ENCODE measurements at regions not wholly inside any gene's neighbourhood (a gene's known extent, or its start where the extent isn't known, plus 50 kb on each side); places are given as distances from the start of the nearest gene placed in this dataset.
"Not testable (repeated sequence)": the region's sequence is repeated elsewhere in the genome, so short reads cannot be mapped to it uniquely, and the experiment has no call there.

DNA sequence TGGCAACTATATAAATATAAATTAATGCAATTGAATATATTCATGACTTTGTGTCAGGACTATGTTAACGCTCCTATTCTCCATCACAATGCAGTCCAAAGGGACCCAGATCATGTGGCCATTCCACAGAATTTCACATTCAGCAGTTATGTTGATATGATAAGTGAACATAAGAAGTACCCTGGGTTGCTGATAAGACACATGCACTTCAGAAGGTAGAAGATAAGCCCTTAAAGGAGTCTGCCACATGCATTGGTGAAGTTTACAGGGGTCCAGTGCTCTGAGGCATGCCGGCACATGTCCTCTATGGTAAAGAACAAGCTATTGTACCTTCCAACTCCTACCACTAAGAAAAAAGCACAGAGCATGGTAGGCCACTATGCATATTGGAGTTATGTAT lies 76.4 kb downstream of the PHAX start:
- H3K36me3 ChIP-seq (ENCODE audit: control insufficient read depth, insufficient read depth, low read length) = no peaks in the 10 kb centered on the region
- TF ChIP-seq, protein P1, sequence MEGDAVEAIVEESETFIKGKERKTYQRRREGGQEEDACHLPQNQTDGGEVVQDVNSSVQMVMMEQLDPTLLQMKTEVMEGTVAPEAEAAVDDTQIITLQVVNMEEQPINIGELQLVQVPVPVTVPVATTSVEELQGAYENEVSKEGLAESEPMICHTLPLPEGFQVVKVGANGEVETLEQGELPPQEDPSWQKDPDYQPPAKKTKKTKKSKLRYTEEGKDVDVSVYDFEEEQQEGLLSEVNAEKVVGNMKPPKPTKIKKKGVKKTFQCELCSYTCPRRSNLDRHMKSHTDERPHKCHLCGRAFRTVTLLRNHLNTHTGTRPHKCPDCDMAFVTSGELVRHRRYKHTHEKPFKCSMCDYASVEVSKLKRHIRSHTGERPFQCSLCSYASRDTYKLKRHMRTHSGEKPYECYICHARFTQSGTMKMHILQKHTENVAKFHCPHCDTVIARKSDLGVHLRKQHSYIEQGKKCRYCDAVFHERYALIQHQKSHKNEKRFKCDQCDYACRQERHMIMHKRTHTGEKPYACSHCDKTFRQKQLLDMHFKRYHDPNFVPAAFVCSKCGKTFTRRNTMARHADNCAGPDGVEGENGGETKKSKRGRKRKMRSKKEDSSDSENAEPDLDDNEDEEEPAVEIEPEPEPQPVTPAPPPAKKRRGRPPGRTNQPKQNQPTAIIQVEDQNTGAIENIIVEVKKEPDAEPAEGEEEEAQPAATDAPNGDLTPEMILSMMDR (IDR thresholded peaks at IDR 0.05; ENCODE audit: insufficient read depth, low read length, poor library complexity, severe bottlenecking) = no peak
- H3K4me3 ChIP-seq (replicated peaks; ENCODE audit: low read depth, low read length) = no peak overlapping the region
- no peaks in the 10 kb centered on the region for H3K27me3 ChIP-seq (replicated peaks; ENCODE audit: control insufficient read depth, insufficient read depth, low read length)
- no peak for DNase-seq (ENCODE audit: extremely low read depth, insufficient read length)

DNA sequence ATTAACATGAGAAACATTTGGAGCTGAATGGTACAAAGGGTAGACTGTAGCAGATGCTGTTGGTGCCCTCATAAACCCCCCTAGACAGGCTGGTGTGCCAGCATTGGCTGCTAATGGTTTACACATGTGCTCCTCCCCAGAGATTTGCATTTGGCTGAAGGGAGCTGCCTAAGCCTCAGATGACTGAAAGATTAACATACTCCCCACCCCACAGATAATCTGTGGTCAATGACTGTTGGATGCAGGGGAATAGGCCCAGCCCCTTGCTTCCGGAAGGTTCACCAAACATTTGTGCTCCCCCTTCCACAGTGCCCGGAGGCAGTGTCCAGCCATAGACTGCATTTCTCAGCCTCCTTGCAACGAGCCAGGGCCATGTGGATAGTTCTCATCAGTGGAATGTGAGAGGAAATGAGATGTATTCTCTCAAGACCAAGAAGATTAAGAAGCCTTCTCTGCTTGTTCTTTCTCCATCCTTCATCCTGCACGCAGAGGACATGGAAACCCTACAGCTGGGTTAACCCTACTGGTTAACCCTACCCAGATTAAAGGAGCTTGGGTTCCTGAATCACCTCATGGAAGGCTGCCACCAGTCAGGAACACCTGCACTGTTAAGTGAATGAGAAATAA lies 79.6 kb downstream of the PHAX start:
- Histone ChIP-seq H3K4me3 (replicated peaks; ENCODE audit: low read depth, low read length) (no peak overlapping the region), H3K36me3 (ENCODE audit: control insufficient read depth, insufficient read depth, low read length) (no peaks in the 10 kb centered on the region), H3K27me3 (replicated peaks; ENCODE audit: control insufficient read depth, insufficient read depth, low read length) (no peaks in the 10 kb centered on the region)
- peak; percentile 33 for DNase-seq (ENCODE audit: extremely low read depth, insufficient read length)
- TF ChIP-seq, protein P1 (IDR thresholded peaks at IDR 0.05; ENCODE audit: insufficient read depth, low read length, poor library complexity, severe bottlenecking) = no peak

DNA sequence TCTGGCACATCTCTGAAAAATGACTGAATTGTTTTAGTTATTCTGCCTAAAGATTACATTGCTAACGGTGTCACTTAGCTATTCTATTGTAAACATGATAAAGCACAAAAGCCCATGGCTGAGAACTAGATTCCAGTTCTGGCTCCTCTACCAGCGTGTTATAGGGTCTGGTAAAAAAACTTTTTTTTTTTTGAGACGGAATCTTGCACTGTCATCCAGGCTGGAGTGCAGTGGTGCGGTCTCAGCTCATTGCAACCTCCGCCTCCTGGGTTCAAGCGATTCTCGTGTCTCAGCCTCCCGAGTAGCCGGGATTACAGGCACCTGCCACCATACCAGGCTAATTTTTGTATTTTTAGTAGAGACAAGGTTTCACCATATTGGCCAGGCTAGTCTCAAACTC lies 80.6 kb downstream of the PHAX start:
- H3K27me3 ChIP-seq (replicated peaks; ENCODE audit: control insufficient read depth, insufficient read depth, low read length); H3K4me3 ChIP-seq (replicated peaks; ENCODE audit: low read depth, low read length); DNase-seq (ENCODE audit: extremely low read depth, insufficient read length); H3K36me3 ChIP-seq (ENCODE audit: control insufficient read depth, insufficient read depth, low read length): not testable (repeated sequence)

DNA sequence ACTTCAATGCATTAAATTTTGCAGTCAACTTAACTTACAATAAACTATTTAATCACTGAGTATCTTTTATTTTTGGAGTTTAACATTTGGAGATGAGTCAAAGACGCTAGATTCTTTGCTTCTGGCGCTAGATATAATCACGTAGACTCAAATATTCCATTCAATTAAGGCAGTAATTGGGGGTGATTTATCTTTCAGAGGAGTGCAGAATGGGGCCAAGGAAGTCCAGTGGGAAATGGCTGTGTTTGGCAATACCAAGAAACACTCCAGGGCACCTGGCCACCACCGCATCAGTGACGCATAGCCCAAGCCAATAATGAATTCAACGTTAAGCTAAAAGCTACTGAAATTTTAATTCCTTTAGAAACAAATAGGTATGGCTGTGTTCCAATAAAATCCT lies 81.2 kb downstream of the PHAX start:
- Histone ChIP-seq H3K4me3 (replicated peaks; ENCODE audit: low read depth, low read length) (no peak overlapping the region), H3K36me3 (ENCODE audit: control insufficient read depth, insufficient read depth, low read length) (no peaks in the 10 kb centered on the region), H3K27me3 (replicated peaks; ENCODE audit: control insufficient read depth, insufficient read depth, low read length) (no peaks in the 10 kb centered on the region)
- TF ChIP-seq, protein P1 (IDR thresholded peaks at IDR 0.05; ENCODE audit: insufficient read depth, low read length, poor library complexity, severe bottlenecking) = no peak
- DNase-seq (ENCODE audit: extremely low read depth, insufficient read length) = no peak

DNA sequence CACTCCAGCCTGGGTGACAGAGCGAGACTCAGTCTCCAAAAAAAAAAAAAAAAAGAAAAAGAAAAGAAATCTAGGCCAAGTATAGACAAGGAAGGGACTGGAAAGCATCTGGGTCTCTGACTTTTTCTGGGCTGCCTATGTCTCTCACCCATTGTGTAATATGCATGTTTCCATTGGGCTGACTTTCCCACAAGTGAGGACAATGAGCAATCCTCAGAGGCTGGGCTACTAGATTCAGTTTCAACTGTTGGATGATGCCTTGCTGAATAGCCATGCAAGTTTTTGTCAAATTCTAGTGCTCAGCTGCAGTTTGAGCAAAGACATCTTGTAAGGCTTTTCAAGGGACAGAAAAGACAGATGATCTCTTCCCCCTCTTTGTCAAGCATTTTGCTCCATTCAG lies 82.1 kb downstream of the PHAX start:
- DNase-seq (ENCODE audit: extremely low read depth, insufficient read length) = no peak
- TF ChIP-seq, protein P1 (IDR thresholded peaks at IDR 0.05; ENCODE audit: insufficient read depth, low read length, poor library complexity, severe bottlenecking) = no peak
- Histone ChIP-seq H3K27me3 (replicated peaks; ENCODE audit: control insufficient read depth, insufficient read depth, low read length) (no peaks in the 10 kb centered on the region), H3K4me3 (replicated peaks; ENCODE audit: low read depth, low read length) (no peak overlapping the region), H3K36me3 (ENCODE audit: control insufficient read depth, insufficient read depth, low read length) (no peaks in the 10 kb centered on the region)

DNA sequence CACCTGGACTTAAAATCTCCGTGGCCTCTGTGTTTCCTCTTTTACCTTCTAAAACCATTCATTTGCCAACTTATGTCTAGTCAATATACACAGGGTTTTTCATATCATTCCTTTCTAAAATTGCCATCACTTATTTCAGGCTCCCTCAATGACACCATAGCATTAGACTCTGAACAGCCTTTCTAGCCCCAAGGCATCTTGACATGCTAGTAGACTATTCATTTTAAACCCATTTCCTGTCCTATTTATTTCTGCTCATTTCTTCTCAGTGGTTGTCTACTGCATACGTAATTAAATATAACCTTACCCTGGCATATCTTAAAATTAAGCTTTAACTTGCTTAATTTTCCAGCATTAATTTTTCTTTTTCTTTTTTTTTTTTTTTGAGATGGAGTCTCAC lies 83.2 kb downstream of the PHAX start:
- DNase-seq (ENCODE audit: extremely low read depth, insufficient read length) = no peak
- Histone ChIP-seq H3K4me3 (replicated peaks; ENCODE audit: low read depth, low read length) (no peak overlapping the region), H3K27me3 (replicated peaks; ENCODE audit: control insufficient read depth, insufficient read depth, low read length) (no peaks in the 10 kb centered on the region), H3K36me3 (ENCODE audit: control insufficient read depth, insufficient read depth, low read length) (no peaks in the 10 kb centered on the region)
- TF ChIP-seq, protein P1 (IDR thresholded peaks at IDR 0.05; ENCODE audit: insufficient read depth, low read length, poor library complexity, severe bottlenecking) = no peak

DNA sequence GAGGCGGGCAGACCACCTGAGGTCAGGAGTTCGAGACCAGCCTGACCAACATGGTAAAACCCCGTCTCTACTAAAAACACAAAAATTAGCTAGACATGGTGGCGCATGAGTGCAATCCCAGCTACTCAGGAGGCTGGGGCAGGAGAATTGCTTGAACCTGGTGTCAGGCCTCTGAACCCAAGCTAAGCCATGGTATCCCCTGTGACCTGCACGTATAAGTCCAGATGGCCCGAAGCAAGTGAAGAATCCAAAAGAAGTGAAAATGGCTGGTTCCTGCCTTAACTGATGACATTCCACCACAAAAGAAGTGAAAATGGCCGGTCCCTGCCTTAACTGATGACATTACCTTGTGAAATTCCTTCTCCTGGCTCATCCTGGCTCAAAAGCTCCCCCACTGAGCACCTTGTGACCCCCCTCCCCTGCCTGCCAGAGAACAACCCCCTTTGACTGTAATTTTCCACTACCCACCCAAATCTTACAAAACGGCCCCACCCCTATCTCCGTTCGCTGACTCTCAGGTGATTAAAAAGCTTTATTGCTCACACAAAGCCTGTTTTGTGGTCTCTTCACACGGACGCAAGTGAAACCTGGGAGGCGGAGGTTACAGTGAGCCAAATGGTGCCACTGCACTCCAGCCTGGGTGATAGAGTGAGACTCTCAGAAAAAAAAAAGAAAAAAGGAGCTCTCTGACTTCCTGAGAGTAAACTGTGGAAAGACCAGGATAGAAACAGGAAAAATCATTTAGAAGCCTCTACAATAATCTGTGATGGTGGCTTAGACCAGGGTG lies 84.1 kb downstream of the PHAX start:
- not testable (repeated sequence) for DNase-seq (ENCODE audit: extremely low read depth, insufficient read length); H3K36me3 ChIP-seq (ENCODE audit: control insufficient read depth, insufficient read depth, low read length); H3K27me3 ChIP-seq (replicated peaks; ENCODE audit: control insufficient read depth, insufficient read depth, low read length); H3K4me3 ChIP-seq (replicated peaks; ENCODE audit: low read depth, low read length)

Data from GM06990 (cell line).